ENCODE measurements at regions not wholly inside any gene's neighbourhood (a gene's known extent, or its start where the extent isn't known, plus 50 kb on each side); places are given as distances from the start of the nearest gene placed in this dataset.
A peak's percentile ranks its signal among the peaks of the same experiment; 100 is the strongest.

- H3K9ac ChIP-seq (ENCODE audit: insufficient read depth, low read length) = no peak overlapping the region
- DNase-seq (ENCODE audit: low read depth in 2 of 2) = no peak
- H3K4me1 ChIP-seq (ENCODE audit: control insufficient read depth, extremely low read depth, insufficient read depth, low read length) = no peaks in the 10 kb centered on the region
- no peaks in the 10 kb centered on the region for H3K36me3 ChIP-seq (ENCODE audit: control insufficient read depth, insufficient read depth, low read length)
- no peak for TF ChIP-seq CTCF (conservative IDR thresholded peaks at IDR 0.05 in 1 of 2, IDR thresholded peaks at IDR 0.05 in 1 of 2; ENCODE audit: low read depth in 1 of 2, low read length in 2 of 2)
- TF ChIP-seq EZH2 (IDR thresholded peaks at IDR 0.05; ENCODE audit: low read length, missing control alignments) = no peak
- H4K20me1 ChIP-seq (ENCODE audit: control insufficient read depth, extremely low read depth, insufficient read depth, low read length) = no peaks in the 10 kb centered on the region
- no peak overlapping the region for H3K27ac ChIP-seq (ENCODE audit: insufficient read depth, low read length)
- H3K4me3 ChIP-seq (replicated peaks in 1 of 4; ENCODE audit: control extremely low read depth in 1 of 4, insufficient read depth in 1 of 4, low read depth in 3 of 4, low read length in 4 of 4) = no peak overlapping the region
- H3K79me2 ChIP-seq (ENCODE audit: control insufficient read depth, insufficient read depth, low read length) = no peaks in the 10 kb centered on the region
- no peak overlapping the region for H2AFZ ChIP-seq (ENCODE audit: low read length)
- no peak overlapping the region for H3K4me2 ChIP-seq (ENCODE audit: extremely low read depth, insufficient read depth, low read length)
- no peaks in the 10 kb centered on the region for H3K9me3 ChIP-seq (ENCODE audit: control insufficient read depth, insufficient read depth, low read depth, low read length)
- peaks cover 3% of the 10 kb centered on the region for H3K27me3 ChIP-seq (ENCODE audit: control insufficient read depth, insufficient read depth, low read length)
Observed at GRCh38 chr11:31877863-31878262, 66.7 kb upstream of the PAX6 start.

DNA sequence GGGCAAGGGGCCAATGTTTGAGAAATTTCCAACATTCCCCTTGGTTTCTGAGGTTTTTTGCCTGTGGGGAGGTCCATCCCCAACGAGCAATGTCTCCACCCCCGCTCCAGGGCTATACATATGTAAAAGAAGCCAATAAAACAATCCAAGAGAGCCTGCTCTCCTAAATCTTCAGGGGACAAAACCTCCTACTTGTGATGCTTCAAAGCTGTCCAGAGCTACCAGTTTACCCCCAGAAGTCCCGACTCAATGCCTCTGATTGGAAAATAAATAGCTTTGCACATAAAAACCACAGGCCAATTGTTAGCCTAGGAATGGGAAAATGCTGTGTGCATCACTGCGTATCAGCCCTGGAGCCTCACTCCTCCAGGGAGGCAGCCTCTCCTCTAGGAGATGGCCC lies 66.0 kb upstream of the PAX6 start:
- Histone ChIP-seq H2AFZ (ENCODE audit: low read length) (no peak overlapping the region), H3K4me2 (ENCODE audit: extremely low read depth, insufficient read depth, low read length) (no peak overlapping the region), H3K27me3 (ENCODE audit: control insufficient read depth, insufficient read depth, low read length) (peaks cover 3% of the 10 kb centered on the region)

DNA sequence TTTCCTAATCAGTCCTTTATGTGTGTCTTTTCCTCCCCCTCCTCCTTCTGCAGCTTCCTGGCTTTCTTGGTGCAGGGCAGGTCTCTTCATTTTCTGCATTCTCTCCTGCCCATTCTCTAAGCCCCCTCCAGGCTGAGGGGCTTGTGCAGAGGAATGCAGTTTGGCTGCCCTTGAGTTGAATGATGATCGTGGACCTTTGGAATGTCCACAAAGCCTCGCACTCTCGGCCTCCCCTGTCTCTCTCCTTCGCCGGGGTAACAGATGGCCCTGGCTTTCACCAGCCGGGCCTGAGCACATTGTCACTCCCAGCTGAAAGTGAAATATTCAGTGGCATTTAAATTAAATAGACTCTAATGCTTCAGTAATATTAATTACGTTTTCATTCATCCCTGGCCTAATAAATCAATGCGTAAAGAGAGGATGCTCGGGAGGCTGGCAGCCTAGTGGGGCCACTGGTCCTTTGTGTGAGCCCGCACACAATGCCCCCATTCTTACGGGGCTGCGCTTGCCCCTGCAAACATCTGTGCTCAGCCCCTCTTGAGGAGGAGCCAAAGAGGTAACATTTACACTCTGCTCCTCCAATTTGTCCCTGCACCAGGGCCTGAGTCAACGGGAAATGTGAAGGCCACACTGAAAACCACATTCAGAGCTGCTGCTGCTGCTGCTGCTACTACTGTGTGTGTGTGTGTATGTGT lies 64.9 kb upstream of the PAX6 start:
- Histone ChIP-seq H3K27ac (ENCODE audit: insufficient read depth, low read length) (no peak overlapping the region), H3K27me3 (ENCODE audit: control insufficient read depth, insufficient read depth, low read length) (peaks cover 3% of the 10 kb centered on the region), H3K4me2 (ENCODE audit: extremely low read depth, insufficient read depth, low read length) (no peak overlapping the region), H3K9me3 (ENCODE audit: control insufficient read depth, insufficient read depth, low read depth, low read length) (no peaks in the 10 kb centered on the region), H2AFZ (ENCODE audit: low read length) (no peak overlapping the region), H3K79me2 (ENCODE audit: control insufficient read depth, insufficient read depth, low read length) (no peaks in the 10 kb centered on the region), H3K4me1 (ENCODE audit: control insufficient read depth, extremely low read depth, insufficient read depth, low read length) (no peaks in the 10 kb centered on the region), H3K36me3 (ENCODE audit: control insufficient read depth, insufficient read depth, low read length) (no peaks in the 10 kb centered on the region), H3K9ac (ENCODE audit: insufficient read depth, low read length) (no peak overlapping the region), H3K4me3 (replicated peaks in 1 of 4; ENCODE audit: control extremely low read depth in 1 of 4, insufficient read depth in 1 of 4, low read depth in 3 of 4, low read length in 4 of 4) (no peak overlapping the region), H4K20me1 (ENCODE audit: control insufficient read depth, extremely low read depth, insufficient read depth, low read length) (no peaks in the 10 kb centered on the region)
- no peak for TF ChIP-seq CTCF (conservative IDR thresholded peaks at IDR 0.05 in 1 of 2, IDR thresholded peaks at IDR 0.05 in 1 of 2; ENCODE audit: low read depth in 1 of 2, low read length in 2 of 2)
- TF ChIP-seq EZH2 (IDR thresholded peaks at IDR 0.05; ENCODE audit: low read length, missing control alignments) = no peak
- DNase-seq (ENCODE audit: low read depth in 2 of 2) = peak in 1 of 2 donors; percentile 46

More for the DNA sequence above, 66.0 kb upstream of the PAX6 start:
- DNase-seq (ENCODE audit: low read depth in 2 of 2) = no peak
- H3K27ac ChIP-seq (ENCODE audit: insufficient read depth, low read length) = no peak overlapping the region
- H3K4me1 ChIP-seq (ENCODE audit: control insufficient read depth, extremely low read depth, insufficient read depth, low read length) = no peaks in the 10 kb centered on the region
- no peaks in the 10 kb centered on the region for H3K79me2 ChIP-seq (ENCODE audit: control insufficient read depth, insufficient read depth, low read length)
- H4K20me1 ChIP-seq (ENCODE audit: control insufficient read depth, extremely low read depth, insufficient read depth, low read length) = no peaks in the 10 kb centered on the region
- no peak overlapping the region for H3K4me3 ChIP-seq (replicated peaks in 1 of 4; ENCODE audit: control extremely low read depth in 1 of 4, insufficient read depth in 1 of 4, low read depth in 3 of 4, low read length in 4 of 4)
- H3K36me3 ChIP-seq (ENCODE audit: control insufficient read depth, insufficient read depth, low read length) = no peaks in the 10 kb centered on the region
- TF ChIP-seq EZH2 (IDR thresholded peaks at IDR 0.05; ENCODE audit: low read length, missing control alignments) = no peak
- no peak for TF ChIP-seq CTCF (conservative IDR thresholded peaks at IDR 0.05 in 1 of 2, IDR thresholded peaks at IDR 0.05 in 1 of 2; ENCODE audit: low read depth in 1 of 2, low read length in 2 of 2)
- no peak overlapping the region for H3K9ac ChIP-seq (ENCODE audit: insufficient read depth, low read length)
- H3K9me3 ChIP-seq (ENCODE audit: control insufficient read depth, insufficient read depth, low read depth, low read length) = no peaks in the 10 kb centered on the region
